ENCODE measurements at regions not wholly inside any gene's neighbourhood (a gene's known extent, or its start where the extent isn't known, plus 50 kb on each side); places are given as distances from the start of the nearest gene placed in this dataset.
"Not testable (repeated sequence)": the region's sequence is repeated elsewhere in the genome, so short reads cannot be mapped to it uniquely, and the experiment has no call there.

GRCh38 chr15:96151749-96152148, 178.8 kb upstream of the NR2F2 start:
- TF ChIP-seq CTCF (conservative IDR thresholded peaks at IDR 0.05; ENCODE audit: low read length); EZH2phosphoT487 (IDR thresholded peaks at IDR 0.05; ENCODE audit: borderline replicate concordance): not testable (repeated sequence)
